GM12875 (cell line): ENCODE measurements at regions not wholly inside any gene's neighbourhood (a gene's known extent, or its start where the extent isn't known, plus 50 kb on each side); places are given as distances from the start of the nearest gene placed in this dataset.

ENCODE experiments used
- H3K4me3 ChIP-seq: one replicate; pipeline ENCODE4 v1.5.1; 2011; ENCODE audit warnings: low read depth, low read length, control low read depth
- CTCF ChIP-seq: IDR thresholded peaks from 2 replicates; pipeline ENCODE4 v1.5.1; 2011; ENCODE audit warnings: low read depth, mild to moderate bottlenecking, control low read depth, inconsistent platforms, low read length, moderate library complexity, borderline replicate concordance; ENCODE audit not compliant: insufficient read depth

GRCh38 chr10:46233181-46233580, 53.6 kb upstream of the ANTXRL start:
- no peak for TF ChIP-seq CTCF
- no peak overlapping the region for H3K4me3 ChIP-seq

GRCh38 chr10:46234026-46234425, 52.8 kb upstream of the ANTXRL start:
- no peak for TF ChIP-seq CTCF
- H3K4me3 ChIP-seq = no peak overlapping the region

- no peak for TF ChIP-seq CTCF
- H3K4me3 ChIP-seq = no peak overlapping the region
Observed at GRCh38 chr10:46234431-46235060, 52.3 kb upstream of the ANTXRL start.

GRCh38 chr10:46235705-46236545, 50.9 kb upstream of the ANTXRL start:
- no peak for TF ChIP-seq CTCF
- no peak overlapping the region for H3K4me3 ChIP-seq

DNA sequence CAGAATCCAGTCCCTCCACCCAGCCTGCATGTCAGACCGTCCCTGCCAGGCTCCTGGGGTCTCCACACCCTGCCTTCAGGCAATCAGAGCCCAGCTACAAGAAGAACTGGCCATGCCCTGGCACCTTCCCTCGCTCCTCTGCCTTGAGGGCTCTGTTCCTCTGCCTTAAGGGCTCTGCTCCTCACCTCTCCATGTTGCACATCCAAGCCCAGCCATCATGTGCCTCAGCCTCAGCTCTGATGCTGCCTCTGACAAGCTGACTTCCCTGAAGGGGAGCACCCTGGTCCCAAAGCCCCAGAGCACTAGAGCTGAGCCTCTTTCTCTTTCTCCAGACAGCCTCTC, 50.3 kb upstream of the ANTXRL start:
- no peak overlapping the region for H3K4me3 ChIP-seq
- TF ChIP-seq CTCF = no peak

DNA sequence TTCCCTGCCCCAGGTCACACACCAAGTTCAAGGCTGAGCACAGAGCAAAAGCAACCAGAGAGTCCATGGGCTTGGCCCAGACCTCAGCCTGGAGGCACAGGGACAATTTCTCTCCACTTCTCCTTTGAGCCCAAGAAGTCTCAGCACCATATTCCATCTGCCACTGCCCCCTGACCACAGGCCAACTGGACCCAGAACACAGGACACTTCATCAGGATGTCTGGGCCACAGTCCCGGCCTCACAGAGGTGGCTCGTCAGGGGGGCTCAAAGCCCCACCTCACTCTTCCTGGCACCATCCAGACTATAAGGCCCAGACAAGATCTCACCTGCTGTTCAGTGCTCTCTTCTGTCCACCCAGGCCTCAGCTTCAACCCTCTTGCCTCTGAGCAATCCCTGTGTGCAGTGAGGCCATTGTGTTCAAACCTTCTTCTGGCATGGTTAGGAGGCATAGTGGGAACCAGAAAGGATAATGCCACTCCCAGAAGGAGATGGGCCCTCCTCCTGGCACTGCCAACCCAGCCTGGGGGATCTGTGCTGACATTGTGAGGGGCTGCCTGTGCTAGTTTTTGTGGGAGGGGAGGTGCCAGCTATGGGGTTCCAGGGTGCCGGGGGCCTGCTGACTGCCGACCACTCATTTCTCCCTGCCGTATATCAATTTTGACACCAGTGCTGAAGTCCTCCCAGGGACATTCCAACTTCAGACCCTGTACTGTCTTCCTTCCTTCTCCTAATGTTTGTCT, 49.7 kb upstream of the ANTXRL start:
- H3K4me3 ChIP-seq = no peak overlapping the region
- TF ChIP-seq CTCF = no peak
